Keratinocyte (primary cell): ENCODE measurements at regions not wholly inside any gene's neighbourhood (a gene's known extent, or its start where the extent isn't known, plus 50 kb on each side); places are given as distances from the start of the nearest gene placed in this dataset.
"Not testable (repeated sequence)": the region's sequence is repeated elsewhere in the genome, so short reads cannot be mapped to it uniquely, and the experiment has no call there.

Experiments used
- EZH2 ChIP-seq: IDR thresholded peaks from one replicate; pipeline ENCODE4 v1.6.1; 2012; ENCODE audit warnings: inconsistent platforms, mild to moderate bottlenecking, low read length, moderate library complexity
- TF ChIP-seq, protein P1 (sequence below), 3 experiments: IDR thresholded peaks in 1 of 3; conservative IDR thresholded peaks in 1 of 3; optimal IDR thresholded peaks in 1 of 3; 2 replicates in 2 of 3; 3 replicates in 1 of 3; pipeline versions ENCODE3 to v1.5.1; 2011; ENCODE audit warnings: low read length in 3 of 3, mild to moderate bottlenecking in 3 of 3, moderate library complexity in 2 of 3, control low read depth in 1 of 3, inconsistent platforms in 1 of 3; ENCODE audit not compliant: insufficient read depth in 2 of 3; ENCODE audit errors: extremely low read depth in 1 of 3

- TF ChIP-seq, protein P1, sequence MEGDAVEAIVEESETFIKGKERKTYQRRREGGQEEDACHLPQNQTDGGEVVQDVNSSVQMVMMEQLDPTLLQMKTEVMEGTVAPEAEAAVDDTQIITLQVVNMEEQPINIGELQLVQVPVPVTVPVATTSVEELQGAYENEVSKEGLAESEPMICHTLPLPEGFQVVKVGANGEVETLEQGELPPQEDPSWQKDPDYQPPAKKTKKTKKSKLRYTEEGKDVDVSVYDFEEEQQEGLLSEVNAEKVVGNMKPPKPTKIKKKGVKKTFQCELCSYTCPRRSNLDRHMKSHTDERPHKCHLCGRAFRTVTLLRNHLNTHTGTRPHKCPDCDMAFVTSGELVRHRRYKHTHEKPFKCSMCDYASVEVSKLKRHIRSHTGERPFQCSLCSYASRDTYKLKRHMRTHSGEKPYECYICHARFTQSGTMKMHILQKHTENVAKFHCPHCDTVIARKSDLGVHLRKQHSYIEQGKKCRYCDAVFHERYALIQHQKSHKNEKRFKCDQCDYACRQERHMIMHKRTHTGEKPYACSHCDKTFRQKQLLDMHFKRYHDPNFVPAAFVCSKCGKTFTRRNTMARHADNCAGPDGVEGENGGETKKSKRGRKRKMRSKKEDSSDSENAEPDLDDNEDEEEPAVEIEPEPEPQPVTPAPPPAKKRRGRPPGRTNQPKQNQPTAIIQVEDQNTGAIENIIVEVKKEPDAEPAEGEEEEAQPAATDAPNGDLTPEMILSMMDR (optimal IDR thresholded peaks at IDR 0.05 in 1 of 3, IDR thresholded peaks at IDR 0.05 in 1 of 3, conservative IDR thresholded peaks at IDR 0.05 in 1 of 3; ENCODE audit: extremely low read depth in 1 of 3, insufficient read depth in 2 of 3, low read length in 3 of 3) = not testable (repeated sequence)
- TF ChIP-seq EZH2 = not testable (repeated sequence)
Observed at GRCh38 chr11:116028506-116028905, 524.3 kb upstream of the CADM1 start.
